IMR-90 (cell line): ENCODE measurements at regions not wholly inside any gene's neighbourhood (a gene's known extent, or its start where the extent isn't known, plus 50 kb on each side); places are given as distances from the start of the nearest gene placed in this dataset.

Experiments used
- ATAC-seq: fragments of 200-7000 bp; cut with Tn5 transposase; 2 replicates; pipeline ENCODE4 v1.9.1; 2020; ENCODE audit warnings: low read depth, mild to moderate bottlenecking, moderate library complexity
- BruUV-seq: library from RNA; stranded (reverse); fragments of 400-500 nt; replicated peaks from 2 replicates; lab custom pipeline; 2021; lab: Mats Ljungman, UMichigan
- CTCF ChIA-PET: fragments of 300-600 bp; formaldehyde crosslinking; extraction: SDS; loops from one replicate; lab custom pipeline; 2021; ENCODE audit warnings: antibody characterized with exemption; lab: Yijun Ruan, JAX
- POLR2A ChIA-PET: fragments of 300-600 bp; sonication (Branson Sonifier 250); formaldehyde crosslinking; loops from one replicate; lab custom pipeline; 2022; ENCODE audit warnings: antibody characterized with exemption; ENCODE audit not compliant: unreplicated experiment; lab: Charles Lee
- DNase-seq: peaks from one replicate; pipeline ENCODE4 v3.0.0; 2013
- H2AFZ ChIP-seq: replicated peaks from 2 replicates; pipeline ENCODE3; 2013; ENCODE audit warnings: low read length, mild to moderate bottlenecking; ENCODE audit not compliant: poor library complexity
- H2AK5ac ChIP-seq: 2 replicates; pipeline ENCODE4 v1.6.1; 2013; ENCODE audit warnings: low read depth, low read length, inconsistent platforms
- H2AK9ac ChIP-seq: replicated peaks from 2 replicates; pipeline ENCODE3; 2013; ENCODE audit warnings: mild to moderate bottlenecking, low read depth, low read length, moderate library complexity; ENCODE audit not compliant: poor library complexity
- H2BK120ac ChIP-seq: 2 replicates; pipeline ENCODE4 v1.6.1; 2013; ENCODE audit warnings: low read depth, low read length, inconsistent platforms
- H2BK15ac ChIP-seq: 3 replicates; pipeline ENCODE4 v1.6.1; 2013; ENCODE audit warnings: low read depth, low read length, inconsistent platforms
- H2BK20ac ChIP-seq: 2 replicates; pipeline ENCODE4 v1.6.1; 2013; ENCODE audit warnings: low read depth, mild to moderate bottlenecking, inconsistent platforms, low read length, moderate library complexity
- H2BK5ac ChIP-seq: 2 replicates; pipeline ENCODE4 v1.6.1; 2013; ENCODE audit warnings: mild to moderate bottlenecking, low read depth, low read length, inconsistent platforms; ENCODE audit not compliant: poor library complexity, severe bottlenecking
- H3K14ac ChIP-seq: replicated peaks from 2 replicates; pipeline ENCODE4 v1.6.1; 2013; ENCODE audit warnings: low read depth, low read length, inconsistent platforms
- H3K18ac ChIP-seq: 2 replicates; pipeline ENCODE4 v1.6.1; 2013; ENCODE audit warnings: low read depth, low read length, control low read depth
- H3K23ac ChIP-seq: 2 replicates; pipeline ENCODE4 v1.6.1; 2013; ENCODE audit warnings: low read depth, low read length, inconsistent platforms
- H3K27ac ChIP-seq: 2 replicates; pipeline ENCODE4 v1.5.1; 2013; ENCODE audit warnings: mild to moderate bottlenecking, control low read depth, low read length; ENCODE audit not compliant: insufficient read depth
- H3K27me3 ChIP-seq: 2 replicates; pipeline ENCODE4 v1.6.1; 2013; ENCODE audit warnings: low read length; ENCODE audit not compliant: control insufficient read depth, insufficient read depth
- H3K36me3 ChIP-seq: 2 replicates; pipeline ENCODE4 v1.6.1; 2013; ENCODE audit warnings: low read length, mixed read lengths; ENCODE audit not compliant: control insufficient read depth, insufficient read depth
- H3K4ac ChIP-seq: 2 replicates; pipeline ENCODE4 v1.6.1; 2013; ENCODE audit warnings: low read depth, low read length, inconsistent platforms
- H3K4me1 ChIP-seq: 2 replicates; pipeline ENCODE4 v1.6.1; 2013; ENCODE audit warnings: low read length, mixed read lengths; ENCODE audit not compliant: control insufficient read depth, insufficient read depth
- H3K4me2 ChIP-seq: 2 replicates; pipeline ENCODE4 v1.6.1; 2013; ENCODE audit warnings: low read depth, mild to moderate bottlenecking, control low read depth, low read length, moderate library complexity
- H3K4me3 ChIP-seq: 2 replicates; pipeline ENCODE4 v1.5.1; 2013; ENCODE audit warnings: low read depth, mild to moderate bottlenecking, control low read depth, low read length, moderate library complexity; ENCODE audit not compliant: insufficient read depth
- H3K56ac ChIP-seq: 2 replicates; pipeline ENCODE4 v1.6.1; 2013; ENCODE audit warnings: low read length, inconsistent platforms; ENCODE audit not compliant: insufficient read depth; ENCODE audit errors: extremely low read depth
- H3K79me1 ChIP-seq, 2 experiments: 2 replicates each; pipeline ENCODE4 v1.6.1; 2013; ENCODE audit warnings: low read length in 2 of 2, inconsistent platforms in 1 of 2, low read depth in 1 of 2
- H3K9ac ChIP-seq: 2 replicates; pipeline ENCODE4 v1.6.1; 2013; ENCODE audit warnings: low read depth, low read length, control low read depth
- H3K9me1 ChIP-seq: 2 replicates; pipeline ENCODE4 v1.6.1; 2013; ENCODE audit warnings: low read length, inconsistent platforms; ENCODE audit not compliant: insufficient read depth
- H3K9me3 ChIP-seq: 2 replicates; pipeline ENCODE4 v1.6.1; 2013; ENCODE audit warnings: low read length; ENCODE audit not compliant: control insufficient read depth, insufficient read depth
- H4K20me1 ChIP-seq: 2 replicates; pipeline ENCODE4 v1.6.1; 2013; ENCODE audit warnings: low read length, inconsistent platforms; ENCODE audit not compliant: insufficient read depth
- H4K5ac ChIP-seq: 2 replicates; pipeline ENCODE4 v1.6.1; 2013; ENCODE audit warnings: mild to moderate bottlenecking, low read depth, low read length, control low read depth
- H4K8ac ChIP-seq, 2 experiments: 2 replicates each; pipeline ENCODE4 v1.6.1; 2013; ENCODE audit warnings: low read depth in 2 of 2, low read length in 2 of 2, control low read depth in 1 of 2, inconsistent platforms in 1 of 2
- H4K91ac ChIP-seq: 2 replicates; pipeline ENCODE4 v1.6.1; 2013; ENCODE audit warnings: low read depth, low read length, inconsistent platforms; ENCODE audit not compliant: insufficient read depth
- BHLHE40 ChIP-seq: fragments of 150-350 bp; IDR thresholded peaks from 2 replicates; pipeline ENCODE4 v1.6.1; 2016; ENCODE audit warnings: mild to moderate bottlenecking, low read depth, low read length
- CEBPB ChIP-seq: IDR thresholded peaks from 2 replicates; pipeline ENCODE4 v1.6.1; 2012; ENCODE audit warnings: low read depth, low read length, improper control_type of control experiment
- CHD1 ChIP-seq: IDR thresholded peaks from 2 replicates; pipeline ENCODE4 v1.6.1; 2012; ENCODE audit warnings: low read depth, low read length, improper control_type of control experiment
- FOS ChIP-seq: fragments of 150-350 bp; IDR thresholded peaks from 2 replicates; pipeline ENCODE4 v1.6.1; 2016; ENCODE audit warnings: low read depth, low read length
- MAFK ChIP-seq: IDR thresholded peaks from 2 replicates; pipeline ENCODE4 v1.6.1; 2012; ENCODE audit warnings: low read depth, low read length, improper control_type of control experiment
- MAZ ChIP-seq: IDR thresholded peaks from 2 replicates; pipeline ENCODE4 v1.6.1; 2012; ENCODE audit warnings: low read depth, mild to moderate bottlenecking, low read length, improper control_type of control experiment, moderate library complexity, borderline replicate concordance
- MXI1 ChIP-seq: IDR thresholded peaks from 2 replicates; pipeline ENCODE4 v1.6.1; 2012; ENCODE audit warnings: low read depth, mild to moderate bottlenecking, low read length, moderate library complexity, borderline replicate concordance
- NFE2L2 ChIP-seq: fragments of 150-350 bp; IDR thresholded peaks from 2 replicates; pipeline ENCODE4 v1.6.1; 2016; ENCODE audit warnings: low read depth, mild to moderate bottlenecking, low read length
- POLR2A ChIP-seq: IDR thresholded peaks from 2 replicates; pipeline ENCODE4 v1.6.1; 2012; ENCODE audit warnings: mild to moderate bottlenecking, low read depth, low read length
- RAD21 ChIP-seq: IDR thresholded peaks from 2 replicates; pipeline ENCODE4 v1.6.1; 2012; ENCODE audit warnings: low read length, improper control_type of control experiment
- RCOR1 ChIP-seq: IDR thresholded peaks from 2 replicates; pipeline ENCODE4 v1.6.1; 2012; ENCODE audit warnings: mild to moderate bottlenecking, low read length, improper control_type of control experiment; ENCODE audit not compliant: insufficient replicate concordance
- RFX5 ChIP-seq: IDR thresholded peaks from 2 replicates; pipeline ENCODE4 v1.8.0; 2012; ENCODE audit warnings: low read depth, mild to moderate bottlenecking, low read length, moderate library complexity
- SMC3 ChIP-seq: fragments of 150-350 bp; IDR thresholded peaks from 2 replicates; pipeline ENCODE4 v1.6.1; 2016; ENCODE audit warnings: low read depth, mild to moderate bottlenecking, antibody characterized with exemption, low read length, moderate library complexity
- WGBS, 2 experiments: methylation state at CpG; one replicate each; pipeline versions ENCODE4 v1.1.5 to v1.1.7; 2013; ENCODE audit warnings: missing lambda C conversion rate in 2 of 2; ENCODE audit not compliant: insufficient read length in 1 of 2; ENCODE audit errors: extremely low coverage in 2 of 2; 5-methylcytosine and 5-hydroxymethylcytosine counted together
- dilution Hi-C: fragments of 300-500 bp; cut with HindIII; formaldehyde crosslinking; loops from one replicate; pipeline ENCODE4 v1.14.3; 2018; ENCODE audit warnings: low sequenced_read_pairs; ENCODE audit not compliant: unreplicated experiment
- in situ Hi-C: fragments of 300-500 bp; cut with MboI; formaldehyde crosslinking; loops from 3 replicates; pipeline ENCODE4 v1.14.3; 2019; ENCODE audit warnings: low sequenced_read_pairs, inconsistent platforms, mixed read lengths
- intact Hi-C: fragments of 100-400 bp; cut with micrococcal nuclease; formaldehyde crosslinking; loops from 2 replicates; pipeline ENCODE4 v1.10.0; 2022
- TF ChIP-seq, protein P1 (sequence below): conservative IDR thresholded peaks from 2 replicates; pipeline ENCODE4 v1.5.1; 2012; ENCODE audit warnings: mild to moderate bottlenecking, low read depth, low read length, improper control_type of control experiment
- TF ChIP-seq, protein P2 (sequence below): fragments of 150-350 bp; IDR thresholded peaks from 2 replicates; pipeline ENCODE4 v1.6.1; 2016; ENCODE audit warnings: low read depth, mild to moderate bottlenecking, low read length, moderate library complexity, borderline replicate concordance
- TF ChIP-seq, protein P3 (sequence below): fragments of 150-350 bp; IDR thresholded peaks from 2 replicates; pipeline ENCODE4 v1.6.1; 2017; ENCODE audit warnings: mild to moderate bottlenecking, antibody characterized with exemption, low read length, low read depth

DNA sequence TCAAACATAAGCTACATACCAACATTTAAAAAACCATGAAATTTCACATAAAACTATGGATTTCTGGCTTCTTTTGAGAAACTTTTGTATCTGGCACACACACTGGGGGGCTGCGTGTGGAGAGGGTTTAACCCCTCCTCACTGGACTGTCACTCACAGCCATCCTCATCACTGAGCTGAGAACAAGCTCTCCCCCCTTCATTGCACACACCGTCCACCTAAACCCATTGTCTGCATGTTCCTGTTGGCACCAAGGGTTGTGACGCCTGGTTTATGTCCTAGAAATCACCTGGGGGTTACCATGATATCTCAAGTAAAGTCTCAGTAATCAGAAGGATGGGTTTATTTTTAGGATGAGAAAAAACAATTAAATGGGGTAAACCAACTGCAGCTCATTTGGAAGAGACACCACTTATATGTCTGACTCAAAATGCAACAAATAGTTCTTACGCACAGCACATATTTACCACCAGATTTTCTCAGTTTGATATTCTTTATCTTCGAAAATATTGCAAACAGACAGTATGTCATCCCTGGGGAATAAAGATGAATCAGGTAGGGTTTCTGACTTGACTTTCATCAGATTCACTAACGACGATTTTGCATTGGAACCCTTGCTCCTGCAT, 218.5 kb upstream of the KLF6 start:
- Histone ChIP-seq H3K4me2 (no peak overlapping the region), H3K9me3 (peaks cover 5% of the 10 kb centered on the region), H2BK120ac (no peak overlapping the region), H2AK9ac (no peak overlapping the region), H4K8ac (no peak overlapping the region), H3K79me1 (no peaks in the 10 kb centered on the region), H4K91ac (no peak overlapping the region), H2AFZ (no peak overlapping the region), H2BK15ac (no peak overlapping the region), H2BK5ac (no peak overlapping the region), H4K5ac (no peak overlapping the region), H3K9ac (no peak overlapping the region), H4K20me1 (no peaks in the 10 kb centered on the region), H3K27me3 (no peaks in the 10 kb centered on the region), H3K4me3 (no peak overlapping the region), H2AK5ac (no peak overlapping the region), H3K27ac (no peak overlapping the region), H3K36me3 (no peaks in the 10 kb centered on the region), H2BK20ac (no peak overlapping the region), H3K23ac (no peak overlapping the region), H3K4ac (no peak overlapping the region), H3K4me1 (no peaks in the 10 kb centered on the region), H3K56ac (no peak overlapping the region), H3K14ac (no peak overlapping the region), H3K18ac (no peak overlapping the region), H3K9me1 (no peaks in the 10 kb centered on the region)
- ChIA-PET CTCF (no interaction called here), POLR2A (no interaction called here)
- WGBS, 2 experiments = no CpG with 5 or more reads among the region's 7 CpGs
- dilution Hi-C loops (no loop called here), intact Hi-C loops (no loop called here), in situ Hi-C loops (no loop called here)
- no peak for ATAC-seq
- TF ChIP-seq RFX5 (no peak), BHLHE40 (no peak), SMC3 (no peak), MAFK (no peak), NFE2L2 (no peak), MAZ (no peak), CEBPB (no peak), RCOR1 (no peak), MXI1 (no peak), CHD1 (no peak), POLR2A (no peak), FOS (no peak), RAD21 (no peak)
- TF ChIP-seq, protein P1, sequence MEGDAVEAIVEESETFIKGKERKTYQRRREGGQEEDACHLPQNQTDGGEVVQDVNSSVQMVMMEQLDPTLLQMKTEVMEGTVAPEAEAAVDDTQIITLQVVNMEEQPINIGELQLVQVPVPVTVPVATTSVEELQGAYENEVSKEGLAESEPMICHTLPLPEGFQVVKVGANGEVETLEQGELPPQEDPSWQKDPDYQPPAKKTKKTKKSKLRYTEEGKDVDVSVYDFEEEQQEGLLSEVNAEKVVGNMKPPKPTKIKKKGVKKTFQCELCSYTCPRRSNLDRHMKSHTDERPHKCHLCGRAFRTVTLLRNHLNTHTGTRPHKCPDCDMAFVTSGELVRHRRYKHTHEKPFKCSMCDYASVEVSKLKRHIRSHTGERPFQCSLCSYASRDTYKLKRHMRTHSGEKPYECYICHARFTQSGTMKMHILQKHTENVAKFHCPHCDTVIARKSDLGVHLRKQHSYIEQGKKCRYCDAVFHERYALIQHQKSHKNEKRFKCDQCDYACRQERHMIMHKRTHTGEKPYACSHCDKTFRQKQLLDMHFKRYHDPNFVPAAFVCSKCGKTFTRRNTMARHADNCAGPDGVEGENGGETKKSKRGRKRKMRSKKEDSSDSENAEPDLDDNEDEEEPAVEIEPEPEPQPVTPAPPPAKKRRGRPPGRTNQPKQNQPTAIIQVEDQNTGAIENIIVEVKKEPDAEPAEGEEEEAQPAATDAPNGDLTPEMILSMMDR = no peak
- TF ChIP-seq, protein P2, sequence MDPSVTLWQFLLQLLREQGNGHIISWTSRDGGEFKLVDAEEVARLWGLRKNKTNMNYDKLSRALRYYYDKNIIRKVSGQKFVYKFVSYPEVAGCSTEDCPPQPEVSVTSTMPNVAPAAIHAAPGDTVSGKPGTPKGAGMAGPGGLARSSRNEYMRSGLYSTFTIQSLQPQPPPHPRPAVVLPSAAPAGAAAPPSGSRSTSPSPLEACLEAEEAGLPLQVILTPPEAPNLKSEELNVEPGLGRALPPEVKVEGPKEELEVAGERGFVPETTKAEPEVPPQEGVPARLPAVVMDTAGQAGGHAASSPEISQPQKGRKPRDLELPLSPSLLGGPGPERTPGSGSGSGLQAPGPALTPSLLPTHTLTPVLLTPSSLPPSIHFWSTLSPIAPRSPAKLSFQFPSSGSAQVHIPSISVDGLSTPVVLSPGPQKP = no peak
- TF ChIP-seq, protein P3, sequence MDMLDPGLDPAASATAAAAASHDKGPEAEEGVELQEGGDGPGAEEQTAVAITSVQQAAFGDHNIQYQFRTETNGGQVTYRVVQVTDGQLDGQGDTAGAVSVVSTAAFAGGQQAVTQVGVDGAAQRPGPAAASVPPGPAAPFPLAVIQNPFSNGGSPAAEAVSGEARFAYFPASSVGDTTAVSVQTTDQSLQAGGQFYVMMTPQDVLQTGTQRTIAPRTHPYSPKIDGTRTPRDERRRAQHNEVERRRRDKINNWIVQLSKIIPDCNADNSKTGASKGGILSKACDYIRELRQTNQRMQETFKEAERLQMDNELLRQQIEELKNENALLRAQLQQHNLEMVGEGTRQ = no peak
- no peak for DNase-seq
- no TSS peak for BruUV-seq
